HEK293 (cell line): ENCODE measurements at regions not wholly inside any gene's neighbourhood (a gene's known extent, or its start where the extent isn't known, plus 50 kb on each side); places are given as distances from the start of the nearest gene placed in this dataset.

Source experiments
- CTCF ChIA-PET: fragments of 350-600 bp; formaldehyde crosslinking; extraction: SDS; loops from one replicate; lab custom pipeline; 2021; ENCODE audit warnings: antibody characterized with exemption; lab: Yijun Ruan, JAX
- POLR2A ChIA-PET: fragments of 300-600 bp; formaldehyde crosslinking; extraction: SDS; loops from one replicate; lab custom pipeline; 2020; ENCODE audit warnings: antibody characterized with exemption, inconsistent platforms; lab: Yijun Ruan, JAX
- H3K27ac ChIP-seq: fragments of 200-500 bp; sonication (Bioruptor generic); 2 replicates; pipeline ENCODE4 v1.5.1; 2014; ENCODE audit warnings: low read depth, low read length, control low read depth, inconsistent platforms; ENCODE audit errors: extremely low read depth
- H3K36me3 ChIP-seq, 2 experiments: fragments of 200-500 bp in 1 of 2; sonication (Bioruptor generic) in 1 of 2; 1 replicate in 1 of 2; 2 replicates in 1 of 2; pipeline ENCODE4 v1.5.1; 2014 to 2017; ENCODE audit warnings: inconsistent platforms in 2 of 2, low read length in 2 of 2; ENCODE audit not compliant: control insufficient read depth in 2 of 2, insufficient read depth in 1 of 2
- H3K4me1 ChIP-seq: fragments of 200-500 bp; sonication (Bioruptor generic); 2 replicates; pipeline ENCODE4 v1.5.1; 2014; ENCODE audit warnings: mild to moderate bottlenecking, low read length, inconsistent platforms; ENCODE audit not compliant: control insufficient read depth, insufficient read depth
- H3K4me3 ChIP-seq: 2 replicates; pipeline ENCODE4 v1.5.1; 2011; ENCODE audit warnings: low read depth, mild to moderate bottlenecking, control low read depth, low read length, moderate library complexity
- H3K9me3 ChIP-seq: fragments of 200-500 bp; sonication (Bioruptor generic); 2 replicates; pipeline ENCODE4 v1.5.1; 2014; ENCODE audit warnings: low read depth, low read length, inconsistent platforms; ENCODE audit not compliant: control insufficient read depth, insufficient read depth
- GFI1B ChIP-seq: fragments of 450-650 bp; formaldehyde crosslinking; IDR thresholded peaks from 2 replicates; pipeline ENCODE4 v1.5.1; 2016; ENCODE audit warnings: missing biosample characterization, missing genetic modification characterization
- KLF7 ChIP-seq: fragments of 450-650 bp; formaldehyde crosslinking; IDR thresholded peaks from 2 replicates; pipeline ENCODE4 v1.5.1; 2016; ENCODE audit warnings: missing biosample characterization, missing genetic modification characterization, borderline replicate concordance
- KLF9 ChIP-seq: fragments of 450-650 bp; formaldehyde crosslinking; IDR thresholded peaks from 2 replicates; pipeline ENCODE4 v1.5.1; 2016; ENCODE audit warnings: missing biosample characterization, missing genetic modification characterization, low read depth
- OVOL3 ChIP-seq: fragments of 450-650 bp; formaldehyde crosslinking; IDR thresholded peaks from 2 replicates; pipeline ENCODE4 v1.5.1; 2016; ENCODE audit warnings: missing biosample characterization, missing genetic modification characterization
- PRDM4 ChIP-seq: fragments of 450-650 bp; formaldehyde crosslinking; IDR thresholded peaks from 2 replicates; pipeline ENCODE4 v1.5.1; 2017; ENCODE audit warnings: missing biosample characterization, missing genetic modification characterization
- SCRT2 ChIP-seq: fragments of 450-650 bp; formaldehyde crosslinking; IDR thresholded peaks from 2 replicates; pipeline ENCODE4 v1.5.1; 2016; ENCODE audit warnings: missing biosample characterization, missing genetic modification characterization
- SETDB1 ChIP-seq: IDR thresholded peaks from one replicate; pipeline ENCODE4 v1.6.1; 2017; ENCODE audit warnings: mild to moderate bottlenecking, low read length, moderate library complexity, mixed read lengths; ENCODE audit not compliant: insufficient read length
- WT1 ChIP-seq: fragments of 450-650 bp; formaldehyde crosslinking; IDR thresholded peaks from 2 replicates; pipeline ENCODE4 v1.5.1; 2016; ENCODE audit warnings: missing biosample characterization, missing genetic modification characterization
- ZEB2 ChIP-seq: fragments of 450-650 bp; formaldehyde crosslinking; IDR thresholded peaks from 2 replicates; pipeline ENCODE4 v1.5.1; 2016; ENCODE audit warnings: missing biosample characterization, missing genetic modification characterization
- ZFP41 ChIP-seq: fragments of 450-650 bp; formaldehyde crosslinking; IDR thresholded peaks from 2 replicates; pipeline ENCODE4 v1.5.1; 2016; ENCODE audit warnings: missing biosample characterization, missing genetic modification characterization, borderline replicate concordance
- ZNF155 ChIP-seq: fragments of 450-650 bp; formaldehyde crosslinking; IDR thresholded peaks from 2 replicates; pipeline ENCODE4 v1.5.1; 2016; ENCODE audit warnings: missing biosample characterization, missing genetic modification characterization
- ZNF174 ChIP-seq: fragments of 450-650 bp; formaldehyde crosslinking; IDR thresholded peaks from 2 replicates; pipeline ENCODE4 v1.5.0; 2017; ENCODE audit warnings: missing biosample characterization, mild to moderate bottlenecking, missing genetic modification characterization
- ZNF175 ChIP-seq: fragments of 450-650 bp; formaldehyde crosslinking; IDR thresholded peaks from 2 replicates; pipeline ENCODE4 v1.5.1; 2016; ENCODE audit warnings: missing biosample characterization, missing genetic modification characterization
- ZNF18 ChIP-seq: fragments of 450-650 bp; formaldehyde crosslinking; IDR thresholded peaks from 2 replicates; pipeline ENCODE4 v1.5.1; 2016; ENCODE audit warnings: missing biosample characterization, missing genetic modification characterization
- ZNF19 ChIP-seq: fragments of 450-650 bp; formaldehyde crosslinking; IDR thresholded peaks from 2 replicates; pipeline ENCODE4; 2016; ENCODE audit warnings: missing biosample characterization, missing genetic modification characterization, low read depth
- ZNF266 ChIP-seq: fragments of 450-650 bp; formaldehyde crosslinking; IDR thresholded peaks from 2 replicates; pipeline ENCODE4 v1.5.1; 2016; ENCODE audit warnings: missing biosample characterization, missing genetic modification characterization, low read depth
- ZNF302 ChIP-seq: fragments of 450-650 bp; formaldehyde crosslinking; IDR thresholded peaks from 2 replicates; pipeline ENCODE4 v1.5.1; 2016; ENCODE audit warnings: missing biosample characterization, missing genetic modification characterization, low read depth
- ZNF341 ChIP-seq: fragments of 450-650 bp; formaldehyde crosslinking; IDR thresholded peaks from 2 replicates; pipeline ENCODE4; 2016; ENCODE audit warnings: low read depth, missing biosample characterization, missing genetic modification characterization
- ZNF354C ChIP-seq: fragments of 450-650 bp; formaldehyde crosslinking; IDR thresholded peaks from 2 replicates; pipeline ENCODE4 v1.5.1; 2016; ENCODE audit warnings: missing biosample characterization, missing genetic modification characterization, low read depth, borderline replicate concordance
- ZNF449 ChIP-seq: fragments of 450-650 bp; formaldehyde crosslinking; IDR thresholded peaks from 2 replicates; pipeline ENCODE4 v1.5.1; 2017; ENCODE audit warnings: missing biosample characterization, mild to moderate bottlenecking, missing genetic modification characterization, moderate library complexity
- ZNF48 ChIP-seq: fragments of 450-650 bp; formaldehyde crosslinking; IDR thresholded peaks from 2 replicates; pipeline ENCODE4 v1.5.1; 2016; ENCODE audit warnings: missing biosample characterization, missing genetic modification characterization
- ZNF514 ChIP-seq: fragments of 450-650 bp; formaldehyde crosslinking; IDR thresholded peaks from 2 replicates; pipeline ENCODE4 v1.5.1; 2016; ENCODE audit warnings: missing biosample characterization, missing genetic modification characterization
- ZNF76 ChIP-seq: fragments of 450-650 bp; formaldehyde crosslinking; IDR thresholded peaks from 2 replicates; pipeline ENCODE4; 2016; ENCODE audit warnings: low read depth, missing biosample characterization, missing genetic modification characterization, borderline replicate concordance
- ZSCAN18 ChIP-seq: fragments of 450-650 bp; formaldehyde crosslinking; IDR thresholded peaks from 2 replicates; pipeline ENCODE4 v1.5.1; 2016; ENCODE audit warnings: missing biosample characterization, missing genetic modification characterization

GRCh38 chr16:52368859-52369258 is 178.1 kb downstream of the TOX3 start:
- no peaks in the 10 kb centered on the region for H3K4me1 ChIP-seq
- H3K4me3 ChIP-seq: no peak overlapping the region
- no peak overlapping the region for H3K27ac ChIP-seq
- ChIA-PET POLR2A (no interaction called here), CTCF (no interaction called here)
- no peak for TF ChIP-seq OVOL3 (tag by site-specific recombination)
- no peak for TF ChIP-seq ZSCAN18 (tag by site-specific recombination)
- no peak for TF ChIP-seq WT1 (tag by site-specific recombination)
- TF ChIP-seq KLF9 (tag by site-specific recombination): no peak
- TF ChIP-seq ZNF449: no peak
- TF ChIP-seq ZFP41 (tag by site-specific recombination): no peak
- no peak for TF ChIP-seq ZNF354C (tag by site-specific recombination)
- no peak for TF ChIP-seq ZNF341 (tag by site-specific recombination)
- H3K36me3 ChIP-seq: no peaks in the 10 kb centered on the region
- H3K9me3 ChIP-seq: no peaks in the 10 kb centered on the region

- H3K4me3 ChIP-seq: no peak overlapping the region
- TF ChIP-seq ZNF19 (tag by site-specific recombination): no peak
- TF ChIP-seq ZNF266 (tag by site-specific recombination): no peak
- TF ChIP-seq ZNF302 (tag by site-specific recombination): no peak
- TF ChIP-seq ZNF175 (tag by site-specific recombination): no peak
- TF ChIP-seq SETDB1: no peak
- TF ChIP-seq ZNF514 (tag by site-specific recombination): no peak
- TF ChIP-seq ZEB2: no peak
- TF ChIP-seq ZNF48 (tag by site-specific recombination): no peak
- TF ChIP-seq, all 188 proteins: peak for 0
- ChIA-PET CTCF (interaction anchor here (0.6 kb wide), 1 partner anchor 20 kb away, joined by 3 read pairs; no protein-coding TSS in a partner anchor), POLR2A (no interaction called here)
- H3K9me3 ChIP-seq: no peaks in the 10 kb centered on the region
- no peak overlapping the region for H3K27ac ChIP-seq
- no peaks in the 10 kb centered on the region for H3K4me1 ChIP-seq
- no peaks in the 10 kb centered on the region for H3K36me3 ChIP-seq
These were observed 179.1 kb downstream of the TOX3 start for GRCh38 chr16:52367821-52368220.

- ChIA-PET POLR2A (no interaction called here), CTCF (interaction anchor here (0.6 kb wide), 1 partner anchor 16 kb away, joined by 3 read pairs; no protein-coding TSS in a partner anchor)
- no peak overlapping the region for H3K27ac ChIP-seq
- H3K9me3 ChIP-seq: no peaks in the 10 kb centered on the region
- no peak overlapping the region for H3K4me3 ChIP-seq
- no peaks in the 10 kb centered on the region for H3K4me1 ChIP-seq
- no peaks in the 10 kb centered on the region for H3K36me3 ChIP-seq
- TF ChIP-seq GFI1B (tag by site-specific recombination) (no peak), KLF7 (tag by site-specific recombination) (no peak), PRDM4 (tag by site-specific recombination) (no peak), ZNF174 (tag by site-specific recombination) (no peak), ZNF155 (tag by site-specific recombination) (no peak), ZNF18 (tag by site-specific recombination) (no peak), SCRT2 (tag by site-specific recombination) (no peak), ZNF76 (tag by site-specific recombination) (no peak)
These were observed 180.0 kb downstream of the TOX3 start for GRCh38 chr16:52366983-52367382.
